SK-N-SH (cell line): ENCODE measurements at regions not wholly inside any gene's neighbourhood (a gene's known extent, or its start where the extent isn't known, plus 50 kb on each side); places are given as distances from the start of the nearest gene placed in this dataset.

Experiments
- CTCF ChIA-PET: fragments of 300-600, 350-600 bp; formaldehyde crosslinking; extraction: SDS; loops from one replicate; lab custom pipeline; 2021; lab: Yijun Ruan, JAX
- POLR2A ChIA-PET: fragments of 350-600 bp; sonication (Branson Sonifier 250); formaldehyde crosslinking; extraction: SDS; loops from one replicate; lab custom pipeline; 2020; ENCODE audit warnings: antibody characterized with exemption, inconsistent platforms; lab: Yijun Ruan, JAX
- DNase-seq: peaks from one replicate; pipeline ENCODE4 v3.0.0; 2012
- H2AFZ ChIP-seq: fragments of 200-600 bp; sonication (generic); 2 replicates; pipeline ENCODE4 v1.8.1; 2016; ENCODE audit warnings: antibody characterized with exemption, mild to moderate bottlenecking, low read depth
- H3F3A ChIP-seq: fragments of 200-600 bp; sonication (generic); replicated peaks from 2 replicates; pipeline ENCODE3; 2016; ENCODE audit warnings: antibody characterized with exemption, mild to moderate bottlenecking; ENCODE audit not compliant: insufficient read depth
- H3K27ac ChIP-seq, 2 experiments: fragments of 200-500 bp in 1 of 2; fragments of 200-600 bp in 1 of 2; sonication (Bioruptor generic) in 1 of 2; sonication (generic), shearing (Covaris generic) in 1 of 2; 2 replicates each; pipeline versions ENCODE4 v1.5.1 to v1.6.1; 2014 to 2016; ENCODE audit warnings: low read depth in 2 of 2, inconsistent platforms in 1 of 2, low read length in 1 of 2, mild to moderate bottlenecking in 1 of 2, mixed read lengths in 1 of 2
- H3K27me3 ChIP-seq: fragments of 200-600 bp; sonication (generic), shearing (Covaris generic); 2 replicates; pipeline ENCODE4 v1.6.1; 2016; ENCODE audit warnings: mixed run types; ENCODE audit not compliant: insufficient read depth
- H3K36me3 ChIP-seq, 2 experiments: fragments of 200-500 bp in 1 of 2; fragments of 200-600 bp in 1 of 2; sonication (Bioruptor generic) in 1 of 2; sonication (generic) in 1 of 2; replicated peaks in 1 of 2; 2 replicates each; pipeline versions ENCODE3 to v1.5.1; 2014 to 2016; ENCODE audit warnings: low read length in 1 of 2, mild to moderate bottlenecking in 1 of 2; ENCODE audit not compliant: insufficient read depth in 2 of 2, control insufficient read depth in 1 of 2
- H3K4me1 ChIP-seq, 2 experiments: fragments of 200-500 bp in 1 of 2; fragments of 200-600 bp in 1 of 2; sonication (Bioruptor generic) in 1 of 2; sonication (generic), shearing (Covaris generic) in 1 of 2; 2 replicates each; pipeline versions ENCODE4 v1.5.1 to v1.6.1; 2014 to 2016; ENCODE audit warnings: low read depth in 1 of 2, low read length in 1 of 2, mixed run types in 1 of 2; ENCODE audit not compliant: insufficient read depth in 2 of 2, control insufficient read depth in 1 of 2
- H3K4me2 ChIP-seq: fragments of 200-600 bp; sonication (generic), shearing (Covaris generic); 2 replicates; pipeline ENCODE4 v1.6.1; 2017; ENCODE audit warnings: mixed run types
- H3K4me3 ChIP-seq, 2 experiments: fragments of 200-500 bp in 1 of 2; fragments of 200-600 bp in 1 of 2; sonication (Bioruptor generic) in 1 of 2; sonication (generic), shearing (Covaris generic) in 1 of 2; 2 replicates each; pipeline versions ENCODE4 v1.5.1 to v1.8.1; 2014 to 2016; ENCODE audit warnings: low read depth in 2 of 2, inconsistent platforms in 1 of 2, low read length in 1 of 2, mild to moderate bottlenecking in 1 of 2, mixed read lengths in 1 of 2, moderate library complexity in 1 of 2
- H3K79me2 ChIP-seq: fragments of 200-600 bp; sonication (generic); 2 replicates; pipeline ENCODE4 v1.8.1; 2017; ENCODE audit warnings: mild to moderate bottlenecking; ENCODE audit not compliant: insufficient read depth
- H3K9ac ChIP-seq: fragments of 200-600 bp; sonication (generic); 2 replicates; pipeline ENCODE4 v1.6.1; 2017; ENCODE audit warnings: mixed run types
- H3K9me2 ChIP-seq: fragments of 200-600 bp; sonication (generic); 2 replicates; pipeline ENCODE4 v1.6.1; 2017; ENCODE audit warnings: mixed run types
- H3K9me3 ChIP-seq: fragments of 200-600 bp; sonication (generic); 2 replicates; pipeline ENCODE4 v1.6.1; 2017; ENCODE audit warnings: mixed run types, mild to moderate bottlenecking, moderate library complexity
- H4K20me1 ChIP-seq: fragments of 200-600 bp; sonication (generic); 2 replicates; pipeline ENCODE4 v1.6.1; 2017; ENCODE audit warnings: mild to moderate bottlenecking, mixed run types; ENCODE audit not compliant: insufficient read depth
- ELF1 ChIP-seq: IDR thresholded peaks from 2 replicates; pipeline ENCODE4 v1.4.0; 2012
- EP300 ChIP-seq, 2 experiments: IDR thresholded peaks; 2 replicates each; pipeline versions ENCODE4 v1.4.0 to v1.6.1; 2012; ENCODE audit warnings: borderline replicate concordance in 1 of 2, low read depth in 1 of 2, low read length in 1 of 2
- EZH2phosphoT487 ChIP-seq: fragments of 200-600 bp; sonication (generic); IDR thresholded peaks from 2 replicates; pipeline ENCODE4 v1.6.1; 2017; ENCODE audit warnings: low read depth, mixed run types, mild to moderate bottlenecking, antibody characterized with exemption, moderate library complexity, borderline replicate concordance
- FOSL2 ChIP-seq: IDR thresholded peaks from 2 replicates; pipeline ENCODE4 v1.4.0; 2012; ENCODE audit warnings: low read depth, mild to moderate bottlenecking, moderate library complexity, borderline replicate concordance
- FOXM1 ChIP-seq: IDR thresholded peaks from 2 replicates; pipeline ENCODE4 v1.4.0; 2012; ENCODE audit warnings: low read depth, mild to moderate bottlenecking
- GABPA ChIP-seq: IDR thresholded peaks from 2 replicates; pipeline ENCODE4 v1.4.0; 2012; ENCODE audit warnings: low read depth, mild to moderate bottlenecking
- JUND ChIP-seq: IDR thresholded peaks from 2 replicates; pipeline ENCODE4 v1.4.0; 2012
- MXI1 ChIP-seq: IDR thresholded peaks from 2 replicates; pipeline ENCODE4 v1.6.1; 2012; ENCODE audit warnings: mild to moderate bottlenecking, low read depth, low read length, improper control_type of control experiment
- NFIC ChIP-seq: IDR thresholded peaks from 2 replicates; pipeline ENCODE4 v1.4.0; 2012; ENCODE audit warnings: borderline replicate concordance
- NRF1 ChIP-seq: IDR thresholded peaks from 2 replicates; pipeline ENCODE4 v1.6.1; 2012; ENCODE audit warnings: low read depth, mild to moderate bottlenecking, low read length
- POLR2AphosphoS5 ChIP-seq: IDR thresholded peaks from 2 replicates; pipeline ENCODE4 v1.6.1; 2012; ENCODE audit warnings: low read depth, low read length
- RAD21 ChIP-seq: IDR thresholded peaks from 2 replicates; pipeline ENCODE4 v1.6.1; 2012; ENCODE audit warnings: mild to moderate bottlenecking, low read length
- RCOR1 ChIP-seq: fragments of 150-350 bp; IDR thresholded peaks from 2 replicates; pipeline ENCODE4 v1.6.1; 2017; ENCODE audit warnings: antibody characterized with exemption, low read length
- SIN3A ChIP-seq: IDR thresholded peaks from 2 replicates; pipeline ENCODE4 v1.6.1; 2012; ENCODE audit warnings: low read depth, mild to moderate bottlenecking, low read length, moderate library complexity, borderline replicate concordance
- SMC3 ChIP-seq: IDR thresholded peaks from 2 replicates; pipeline ENCODE4 v1.6.1; 2012; ENCODE audit warnings: low read depth, low read length, improper control_type of control experiment
- TCF12 ChIP-seq: IDR thresholded peaks from 2 replicates; pipeline ENCODE4 v1.4.0; 2012
- TEAD4 ChIP-seq: IDR thresholded peaks from 2 replicates; pipeline ENCODE4 v1.4.0; 2012; ENCODE audit warnings: mild to moderate bottlenecking, borderline replicate concordance; ENCODE audit not compliant: insufficient read depth
- WGBS: methylation state at CpG from one replicate; pipeline ENCODE4 v1.1.6; 2017; ENCODE audit warnings: low lambda C conversion rate; 5-methylcytosine and 5-hydroxymethylcytosine counted together
- TF ChIP-seq, protein P1 (sequence below): fragments of 150-350 bp; IDR thresholded peaks from 2 replicates; pipeline ENCODE4 v1.6.1; 2017; ENCODE audit warnings: antibody characterized with exemption, low read length, low read depth, borderline replicate concordance
- TF ChIP-seq, protein P2 (sequence below): fragments of 150-350 bp; IDR thresholded peaks from 2 replicates; pipeline ENCODE4 v1.6.1; 2016; ENCODE audit warnings: mild to moderate bottlenecking, low read depth, low read length
- TF ChIP-seq, protein P3 (sequence below): IDR thresholded peaks from 2 replicates; pipeline ENCODE4 v1.4.0; 2012; ENCODE audit warnings: low read depth

DNA sequence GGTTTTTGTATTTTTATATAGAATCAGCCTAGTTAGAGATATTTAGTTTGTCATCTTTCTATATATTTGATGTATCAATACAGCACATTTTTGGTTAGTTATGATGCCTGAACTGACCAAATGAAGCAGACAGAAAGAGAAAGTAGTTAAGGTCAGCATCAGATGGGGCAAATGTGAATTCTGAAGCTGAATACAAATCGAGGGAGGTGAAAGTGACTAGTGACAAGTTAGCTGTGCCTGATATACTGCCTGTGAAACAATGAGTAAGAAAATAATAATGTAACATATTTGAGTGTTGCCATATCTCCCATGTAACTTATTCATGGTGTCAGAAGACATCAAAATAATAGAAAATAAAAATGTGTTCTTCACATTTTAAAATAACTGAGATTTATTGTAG lies 680.3 kb upstream of the SEMA6D start:
- TF ChIP-seq, protein P1, sequence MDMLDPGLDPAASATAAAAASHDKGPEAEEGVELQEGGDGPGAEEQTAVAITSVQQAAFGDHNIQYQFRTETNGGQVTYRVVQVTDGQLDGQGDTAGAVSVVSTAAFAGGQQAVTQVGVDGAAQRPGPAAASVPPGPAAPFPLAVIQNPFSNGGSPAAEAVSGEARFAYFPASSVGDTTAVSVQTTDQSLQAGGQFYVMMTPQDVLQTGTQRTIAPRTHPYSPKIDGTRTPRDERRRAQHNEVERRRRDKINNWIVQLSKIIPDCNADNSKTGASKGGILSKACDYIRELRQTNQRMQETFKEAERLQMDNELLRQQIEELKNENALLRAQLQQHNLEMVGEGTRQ: no peak
- no peak for TF ChIP-seq SIN3A
- TF ChIP-seq EP300 (IDR thresholded peaks at IDR 0.05; ENCODE audit: borderline replicate concordance in 1 of 2, low read depth in 1 of 2, low read length in 1 of 2): no peak
- no peak for TF ChIP-seq GABPA
- TF ChIP-seq NRF1: no peak
- no peak for TF ChIP-seq RCOR1
- no peak for TF ChIP-seq MXI1
- no peak for TF ChIP-seq FOXM1
- TF ChIP-seq ELF1: no peak
- no peak for TF ChIP-seq TCF12
- TF ChIP-seq FOSL2: no peak
- no peak for TF ChIP-seq EZH2phosphoT487
- TF ChIP-seq NFIC: no peak
- no peak for TF ChIP-seq JUND
- TF ChIP-seq, protein P2, sequence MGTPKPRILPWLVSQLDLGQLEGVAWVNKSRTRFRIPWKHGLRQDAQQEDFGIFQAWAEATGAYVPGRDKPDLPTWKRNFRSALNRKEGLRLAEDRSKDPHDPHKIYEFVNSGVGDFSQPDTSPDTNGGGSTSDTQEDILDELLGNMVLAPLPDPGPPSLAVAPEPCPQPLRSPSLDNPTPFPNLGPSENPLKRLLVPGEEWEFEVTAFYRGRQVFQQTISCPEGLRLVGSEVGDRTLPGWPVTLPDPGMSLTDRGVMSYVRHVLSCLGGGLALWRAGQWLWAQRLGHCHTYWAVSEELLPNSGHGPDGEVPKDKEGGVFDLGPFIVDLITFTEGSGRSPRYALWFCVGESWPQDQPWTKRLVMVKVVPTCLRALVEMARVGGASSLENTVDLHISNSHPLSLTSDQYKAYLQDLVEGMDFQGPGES: no peak
- TF ChIP-seq SMC3: no peak
- TF ChIP-seq TEAD4: no peak
- TF ChIP-seq, protein P3, sequence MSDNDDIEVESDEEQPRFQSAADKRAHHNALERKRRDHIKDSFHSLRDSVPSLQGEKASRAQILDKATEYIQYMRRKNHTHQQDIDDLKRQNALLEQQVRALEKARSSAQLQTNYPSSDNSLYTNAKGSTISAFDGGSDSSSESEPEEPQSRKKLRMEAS: no peak
- TF ChIP-seq POLR2AphosphoS5: no peak
- no peaks in the 10 kb centered on the region for H3F3A ChIP-seq
- WGBS: 8% methylated on average over 1 of the region's 1 CpG

DNA sequence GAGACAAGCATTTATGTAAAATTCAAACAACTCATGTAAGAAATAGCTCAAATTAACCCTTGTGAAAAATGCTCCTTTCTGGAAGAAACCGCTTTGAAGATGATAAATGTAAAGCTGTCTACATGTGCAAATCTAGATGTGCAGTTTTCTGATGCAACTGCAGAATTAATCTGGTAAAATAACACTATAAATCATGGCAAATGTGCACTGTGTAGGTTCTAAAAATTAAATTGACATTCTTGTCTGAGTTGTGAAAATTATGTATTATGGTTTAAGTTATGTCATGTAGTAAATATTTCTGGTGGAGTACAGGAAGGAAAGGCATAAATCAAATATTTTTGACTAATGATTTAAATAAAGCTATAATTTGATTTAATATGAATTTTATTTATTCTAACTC lies 678.1 kb upstream of the SEMA6D start:
- CTCF ChIA-PET: interaction anchor here (1.3 to 3.1 kb wide), 2 partner anchors 11 to 252 kb away, joined by 5 to 17 read pairs; no protein-coding TSS in a partner anchor
- H2AFZ ChIP-seq: no peak overlapping the region
- H3K4me2 ChIP-seq: no peak overlapping the region
- POLR2A ChIA-PET: no interaction called here
- WGBS: 19% methylated on average over 1 of the region's 1 CpG
- no peaks in the 10 kb centered on the region for H4K20me1 ChIP-seq
- H3F3A ChIP-seq: no peaks in the 10 kb centered on the region
- no peaks in the 10 kb centered on the region for H3K36me3 ChIP-seq
- H3K4me3 ChIP-seq: no peak overlapping the region
- H3K9me3 ChIP-seq: no peaks in the 10 kb centered on the region
- TF ChIP-seq ELF1 (no peak), RAD21 (no peak), FOSL2 (no peak)
- TF ChIP-seq, all 33 proteins: peak for 0
- Histone ChIP-seq H3K27me3 (no peaks in the 10 kb centered on the region), H3K79me2 (no peaks in the 10 kb centered on the region), H3K27ac (no peak overlapping the region), H3K9me2 (no peaks in the 10 kb centered on the region), H3K4me1 (no peaks in the 10 kb centered on the region), H3K9ac (no peak overlapping the region)
- no peak for DNase-seq

More for the DNA sequence above, 680.3 kb upstream of the SEMA6D start:
- no peaks in the 10 kb centered on the region for H3K79me2 ChIP-seq
- H4K20me1 ChIP-seq: no peaks in the 10 kb centered on the region
- ChIA-PET CTCF (no interaction called here), POLR2A (no interaction called here)
- no peaks in the 10 kb centered on the region for H3K9me2 ChIP-seq
- H2AFZ ChIP-seq: no peak overlapping the region
- no peak for DNase-seq
- no peak overlapping the region for H3K27ac ChIP-seq
- no peak overlapping the region for H3K9ac ChIP-seq
- H3K4me1 ChIP-seq: no peaks in the 10 kb centered on the region
- H3K4me3 ChIP-seq: no peak overlapping the region
- H3K4me2 ChIP-seq: no peak overlapping the region
- no peaks in the 10 kb centered on the region for H3K27me3 ChIP-seq
- no peaks in the 10 kb centered on the region for H3K9me3 ChIP-seq
- H3K36me3 ChIP-seq: no peaks in the 10 kb centered on the region
